ENCODE measurements at regions not wholly inside any gene's neighbourhood (a gene's known extent, or its start where the extent isn't known, plus 50 kb on each side); places are given as distances from the start of the nearest gene placed in this dataset.

DNA sequence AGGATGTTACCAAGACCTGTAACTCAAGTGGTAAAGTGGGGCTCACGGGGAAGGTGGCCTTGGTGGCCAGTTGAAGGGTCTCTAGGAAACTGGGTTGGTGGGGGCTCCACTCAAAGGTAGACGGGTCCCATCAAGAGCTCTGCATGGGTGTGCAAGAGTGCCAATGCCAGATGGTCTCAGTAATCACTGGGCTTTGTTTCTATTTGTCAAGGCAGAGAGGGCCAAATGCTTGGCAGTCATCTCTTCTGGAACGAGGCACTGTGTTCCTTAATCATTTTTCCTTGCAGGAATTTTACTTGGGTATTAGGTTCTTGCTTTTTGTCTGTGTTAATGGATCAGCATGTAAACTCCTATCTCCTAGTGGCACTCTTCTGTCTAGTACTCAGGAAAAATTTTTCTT, 220.8 kb downstream of the DIRAS2 start:
- no peaks in the 10 kb centered on the region for H3K36me3 ChIP-seq
- no peak overlapping the region for H3K4me3 ChIP-seq (ENCODE audit: low read depth, low read length)
- H3K9me3 ChIP-seq = no peaks in the 10 kb centered on the region
- H3K4me1 ChIP-seq = no peaks in the 10 kb centered on the region
- DNase-seq = no peak
- H3K27me3 ChIP-seq = no peaks in the 10 kb centered on the region
- TF ChIP-seq, protein P1, sequence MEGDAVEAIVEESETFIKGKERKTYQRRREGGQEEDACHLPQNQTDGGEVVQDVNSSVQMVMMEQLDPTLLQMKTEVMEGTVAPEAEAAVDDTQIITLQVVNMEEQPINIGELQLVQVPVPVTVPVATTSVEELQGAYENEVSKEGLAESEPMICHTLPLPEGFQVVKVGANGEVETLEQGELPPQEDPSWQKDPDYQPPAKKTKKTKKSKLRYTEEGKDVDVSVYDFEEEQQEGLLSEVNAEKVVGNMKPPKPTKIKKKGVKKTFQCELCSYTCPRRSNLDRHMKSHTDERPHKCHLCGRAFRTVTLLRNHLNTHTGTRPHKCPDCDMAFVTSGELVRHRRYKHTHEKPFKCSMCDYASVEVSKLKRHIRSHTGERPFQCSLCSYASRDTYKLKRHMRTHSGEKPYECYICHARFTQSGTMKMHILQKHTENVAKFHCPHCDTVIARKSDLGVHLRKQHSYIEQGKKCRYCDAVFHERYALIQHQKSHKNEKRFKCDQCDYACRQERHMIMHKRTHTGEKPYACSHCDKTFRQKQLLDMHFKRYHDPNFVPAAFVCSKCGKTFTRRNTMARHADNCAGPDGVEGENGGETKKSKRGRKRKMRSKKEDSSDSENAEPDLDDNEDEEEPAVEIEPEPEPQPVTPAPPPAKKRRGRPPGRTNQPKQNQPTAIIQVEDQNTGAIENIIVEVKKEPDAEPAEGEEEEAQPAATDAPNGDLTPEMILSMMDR (IDR thresholded peaks at IDR 0.05; ENCODE audit: low read depth, low read length) = no peak

DNA sequence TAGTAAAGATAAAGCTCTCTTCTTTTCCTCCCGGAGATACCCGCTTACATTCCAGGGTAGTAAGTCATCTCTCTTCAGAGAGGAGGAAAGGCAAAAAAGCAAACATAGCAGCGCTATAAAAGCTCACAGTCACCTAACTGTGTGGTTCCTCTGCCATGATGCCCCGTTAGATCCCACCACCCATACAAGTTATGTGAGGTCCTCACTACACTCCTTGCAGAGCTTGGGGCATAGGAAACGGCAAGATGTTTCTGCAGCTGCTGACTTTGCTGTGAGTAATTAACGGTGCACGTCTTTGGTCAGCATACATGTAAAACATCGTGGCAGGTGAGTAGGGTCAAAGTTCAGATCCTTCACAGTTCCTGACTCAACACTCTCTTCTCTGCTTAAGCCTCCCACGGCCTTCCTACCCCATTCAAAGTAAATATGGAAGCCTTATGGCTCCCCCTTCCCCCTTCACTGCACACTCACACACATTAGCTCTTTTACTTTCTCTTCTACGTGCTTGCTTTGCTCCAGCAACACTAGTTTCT, 218.9 kb downstream of the DIRAS2 start:
- Histone ChIP-seq H3K4me3 (ENCODE audit: low read depth, low read length) (no peak overlapping the region), H3K9me3 (no peaks in the 10 kb centered on the region), H3K36me3 (no peaks in the 10 kb centered on the region), H3K4me1 (no peaks in the 10 kb centered on the region), H3K27me3 (no peaks in the 10 kb centered on the region)
- no peak for DNase-seq
- TF ChIP-seq, protein P1 (IDR thresholded peaks at IDR 0.05; ENCODE audit: low read depth, low read length) = no peak

DNA sequence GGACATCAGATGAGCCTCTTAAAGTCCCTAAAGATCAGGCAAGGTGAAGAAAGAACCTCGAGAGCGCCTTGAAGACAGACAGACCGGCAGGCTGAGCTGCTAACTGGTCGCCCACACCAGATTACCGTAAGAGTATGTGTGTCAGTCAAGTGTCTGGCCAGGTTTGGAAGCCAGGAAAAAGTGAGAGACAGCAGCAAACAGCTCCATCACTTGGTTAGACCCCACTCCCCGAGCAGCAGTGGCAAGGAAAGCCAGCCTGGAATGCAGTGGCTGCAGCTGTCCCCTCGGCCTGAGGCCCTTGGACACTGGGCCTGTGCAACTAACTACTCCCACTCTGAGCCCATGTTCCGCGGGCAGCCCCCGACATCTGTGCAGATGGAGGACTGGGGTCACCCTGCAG, 214.1 kb downstream of the DIRAS2 start:
- TF ChIP-seq, protein P1 (IDR thresholded peaks at IDR 0.05; ENCODE audit: low read depth, low read length) = no peak
- Histone ChIP-seq H3K27me3 (no peaks in the 10 kb centered on the region), H3K4me3 (ENCODE audit: low read depth, low read length) (no peak overlapping the region), H3K4me1 (no peaks in the 10 kb centered on the region), H3K9me3 (no peaks in the 10 kb centered on the region), H3K36me3 (no peaks in the 10 kb centered on the region)
- no peak for DNase-seq

DNA sequence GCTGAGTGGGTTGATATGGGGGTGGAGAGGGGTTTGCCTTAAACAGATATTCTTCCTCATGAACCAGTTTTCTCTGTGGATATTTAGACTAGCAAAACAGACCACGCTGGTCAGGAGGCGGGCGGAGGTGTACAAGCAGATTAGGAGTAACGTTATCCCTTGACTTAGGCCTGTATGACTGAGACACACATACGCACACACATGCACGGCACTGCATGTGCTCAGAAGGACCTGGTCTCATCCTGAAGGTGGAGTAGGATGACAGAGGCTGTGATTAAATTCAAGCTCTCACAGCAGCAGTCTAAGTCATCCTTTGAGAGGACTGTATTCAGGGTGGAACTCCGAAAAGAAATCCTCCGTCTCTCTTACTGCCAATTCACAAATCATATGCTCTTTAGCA, 209.7 kb downstream of the DIRAS2 start:
- Histone ChIP-seq H3K27me3 (no peaks in the 10 kb centered on the region), H3K4me1 (no peaks in the 10 kb centered on the region), H3K36me3 (no peaks in the 10 kb centered on the region), H3K9me3 (no peaks in the 10 kb centered on the region), H3K4me3 (ENCODE audit: low read depth, low read length) (no peak overlapping the region)
- TF ChIP-seq, protein P1 (IDR thresholded peaks at IDR 0.05; ENCODE audit: low read depth, low read length) = no peak
- no peak for DNase-seq

DNA sequence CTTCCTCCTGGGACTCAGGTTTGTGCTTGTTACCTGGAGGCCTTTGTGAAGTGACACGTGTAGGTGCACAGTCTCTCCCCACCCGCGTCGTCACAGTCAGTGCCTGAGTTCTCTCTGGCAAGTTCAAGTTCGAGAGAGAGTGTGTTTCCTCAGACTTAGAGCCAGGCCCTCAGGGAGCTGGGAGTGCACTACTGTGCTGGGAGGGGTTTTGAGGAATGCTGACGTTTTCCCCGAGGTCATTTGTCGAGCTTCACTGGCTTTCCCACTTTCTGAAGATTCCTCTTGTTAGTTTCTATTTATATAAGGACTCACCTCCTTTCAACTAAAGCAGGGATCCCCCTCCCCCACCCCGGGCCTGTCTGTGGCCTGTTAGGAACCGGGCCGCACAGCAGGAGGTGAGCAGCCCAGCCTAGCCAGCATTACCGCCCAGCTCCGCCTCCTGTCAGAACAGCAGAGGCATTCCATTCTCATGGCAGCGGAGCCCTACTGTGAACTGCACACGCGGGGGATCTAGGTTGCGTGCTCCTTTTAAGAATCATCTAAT, 209.2 kb downstream of the DIRAS2 start:
- TF ChIP-seq, protein P1 (IDR thresholded peaks at IDR 0.05; ENCODE audit: low read depth, low read length) = no peak
- DNase-seq = no peak
- H3K27me3 ChIP-seq = no peaks in the 10 kb centered on the region
- H3K4me3 ChIP-seq (ENCODE audit: low read depth, low read length) = no peak overlapping the region
- no peaks in the 10 kb centered on the region for H3K36me3 ChIP-seq
- no peaks in the 10 kb centered on the region for H3K4me1 ChIP-seq
- no peaks in the 10 kb centered on the region for H3K9me3 ChIP-seq

DNA sequence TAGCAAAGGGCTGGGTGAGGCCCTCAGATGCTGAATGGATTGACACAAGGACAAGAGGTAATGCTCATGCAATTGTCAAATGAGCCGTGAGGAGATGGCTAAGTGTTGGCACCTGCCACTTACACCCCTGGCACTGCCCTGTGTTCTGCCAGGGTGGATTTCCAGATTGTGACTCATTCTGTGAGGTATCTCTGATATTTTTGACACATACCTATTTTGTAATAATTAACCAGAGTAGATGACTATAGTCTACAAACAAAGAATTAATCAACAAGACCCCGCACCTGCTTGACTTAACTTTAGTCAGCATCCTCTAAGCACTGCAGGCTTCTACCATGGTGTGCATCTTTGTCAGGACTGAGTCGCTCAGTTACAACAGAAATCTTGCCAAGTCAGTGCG, 200.8 kb downstream of the DIRAS2 start:
- TF ChIP-seq, protein P1 (IDR thresholded peaks at IDR 0.05; ENCODE audit: low read depth, low read length) = no peak
- no peak for DNase-seq
- Histone ChIP-seq H3K9me3 (no peaks in the 10 kb centered on the region), H3K36me3 (no peaks in the 10 kb centered on the region), H3K4me3 (ENCODE audit: low read depth, low read length) (no peak overlapping the region), H3K27me3 (peaks cover 2% of the 10 kb centered on the region), H3K4me1 (no peaks in the 10 kb centered on the region)
